Stimulated activated naive B cell treated with anti-CD40 and anti-IgM and Interleukin-4, amounts not matched to agents 10 μg/mL and 1 μg/mL and 100 μg/mL, for 72 hours (primary cell): ENCODE measurements at regions not wholly inside any gene's neighbourhood (a gene's known extent, or its start where the extent isn't known, plus 50 kb on each side); places are given as distances from the start of the nearest gene placed in this dataset.

Experiments used
- ATAC-seq, 2 donors: fragments of 150-1000 bp; cut with Tn5 transposase; replicated peaks; 2 replicates each; pipeline ENCODE4 v1.10.0; 2021; ENCODE audit warnings: moderate library complexity in 1 of 2
- DNase-seq: peaks from one replicate; pipeline ENCODE4 v3.0.0; 2021
- H3K27ac Mint-ChIP-seq: one replicate; pipeline ENCODE4 v1.8.0; 2022; ENCODE audit warnings: mild to moderate bottlenecking, mixed read lengths
- H3K27me3 Mint-ChIP-seq, 2 donors: one replicate each; pipeline ENCODE4 v1.8.0; 2022; ENCODE audit warnings: mixed read lengths in 2 of 2
- H3K36me3 Mint-ChIP-seq, 2 donors: one replicate each; pipeline ENCODE4 v1.8.0; 2022; ENCODE audit warnings: mixed read lengths in 2 of 2, mild to moderate bottlenecking in 1 of 2
- H3K4me1 Mint-ChIP-seq, 2 donors: one replicate each; pipeline ENCODE4 v1.8.0; 2022; ENCODE audit warnings: mixed read lengths in 2 of 2, mild to moderate bottlenecking in 1 of 2
- H3K4me3 Mint-ChIP-seq, 2 donors: one replicate each; pipeline ENCODE4 v1.8.0; 2022; ENCODE audit warnings: mild to moderate bottlenecking in 2 of 2, mixed read lengths in 2 of 2, moderate library complexity in 1 of 2
- H3K9me3 Mint-ChIP-seq, 2 donors: one replicate each; pipeline ENCODE4 v1.8.0; 2022; ENCODE audit warnings: mixed read lengths in 2 of 2, mild to moderate bottlenecking in 1 of 2

DNA sequence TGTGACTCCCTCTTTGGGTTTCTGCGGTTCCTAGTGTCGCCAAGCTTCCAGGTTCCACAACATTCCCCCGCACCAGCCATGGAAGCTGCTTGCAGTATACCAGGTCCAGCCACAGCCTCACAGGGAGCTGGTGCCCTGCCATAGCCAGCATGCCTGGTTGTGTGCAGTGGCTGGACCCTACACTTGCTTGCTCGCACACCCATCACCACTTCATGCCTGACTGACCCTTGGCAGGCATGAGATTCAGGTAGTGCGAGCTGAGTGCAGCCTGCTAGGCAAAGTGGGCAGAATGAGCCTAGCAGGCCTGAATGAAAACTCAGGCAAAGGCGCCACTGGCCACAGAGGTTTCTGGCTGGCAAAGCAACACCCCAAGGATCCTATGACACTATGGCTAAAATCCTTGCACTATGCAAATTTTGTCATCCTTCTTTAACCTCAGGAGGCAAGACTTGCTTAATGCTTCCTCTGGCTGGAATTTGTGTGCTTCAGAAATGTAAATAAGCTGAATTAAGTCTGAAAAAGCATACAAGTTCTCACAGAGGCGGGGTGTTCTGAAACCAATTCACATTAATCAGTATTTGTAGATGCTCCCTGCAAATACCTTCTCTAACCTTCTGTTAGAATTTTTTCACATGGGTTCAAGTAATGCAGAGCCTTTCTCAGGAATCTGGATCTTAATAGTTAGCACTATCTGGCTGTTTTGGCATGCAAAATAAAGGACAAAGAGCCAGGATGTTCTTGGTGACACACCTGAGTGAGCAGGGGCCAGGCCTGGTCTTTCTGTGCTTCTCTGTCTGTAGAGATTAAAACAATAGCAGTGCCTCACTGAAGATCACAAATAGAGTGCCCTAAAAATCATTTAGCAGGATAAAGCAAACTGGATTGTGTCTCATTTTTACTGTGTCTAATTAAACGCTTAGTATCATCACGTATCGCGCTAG is 256.9 kb downstream of the GPATCH2 start:
- no peak for DNase-seq
- Mint-ChIP-seq H3K4me3 (no peak overlapping the region), H3K36me3 (no peaks in the 10 kb centered on the region), H3K27ac (no peak overlapping the region), H3K4me1 (peaks cover 0 to 3% of the 10 kb centered on the region in 2 donors), H3K9me3 (peaks cover 5 to 11% of the 10 kb centered on the region in 2 donors), H3K27me3 (no peaks in the 10 kb centered on the region)
- no peak for ATAC-seq

DNA sequence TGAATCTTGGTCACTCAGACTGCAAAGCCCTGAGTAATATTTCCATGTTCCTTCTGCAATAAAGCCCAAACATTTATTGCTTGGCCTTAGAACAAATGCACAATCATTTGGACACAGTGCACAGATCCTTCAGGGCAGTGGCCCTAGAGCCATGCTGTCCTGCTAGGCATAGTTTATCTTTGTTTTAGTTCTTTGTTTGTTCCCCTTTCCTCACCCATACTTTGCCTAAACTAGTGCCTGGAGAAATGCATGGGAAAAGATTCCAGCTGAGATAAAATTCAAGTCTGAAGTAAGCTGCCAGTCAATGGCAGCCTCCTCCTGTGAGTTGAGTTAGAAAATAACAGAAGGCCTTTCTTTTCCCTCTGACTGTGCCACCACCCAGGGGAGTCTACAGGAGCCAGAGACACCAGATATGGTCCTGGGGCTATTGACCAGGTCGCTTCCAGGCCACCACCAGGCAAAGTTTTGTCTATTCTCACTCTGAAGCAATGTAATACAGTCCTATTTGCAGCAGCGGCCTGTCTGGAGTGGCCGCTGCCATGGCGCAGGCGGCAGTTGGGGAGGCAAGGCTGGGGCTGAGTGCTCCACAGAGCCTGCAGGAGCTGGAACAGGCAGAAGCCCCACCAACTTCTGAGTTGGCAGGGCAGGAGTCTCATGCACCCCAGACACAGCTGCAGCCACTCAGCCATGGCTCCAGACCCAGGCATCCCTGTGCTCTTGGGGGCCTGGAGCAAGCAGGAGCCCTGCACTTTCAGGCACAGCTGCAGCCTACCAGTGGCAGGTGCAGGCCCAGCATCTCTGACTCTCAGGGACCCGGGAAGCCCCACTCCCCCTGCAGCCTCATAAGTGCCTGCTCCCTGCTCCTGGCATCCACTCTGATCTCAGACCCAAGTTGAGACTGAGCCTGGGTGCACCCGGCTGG is 258.6 kb downstream of the GPATCH2 start:
- no peaks in the 10 kb centered on the region for H3K27me3 Mint-ChIP-seq
- no peak for DNase-seq
- peaks cover 3 to 5% of the 10 kb centered on the region in 2 donors for H3K9me3 Mint-ChIP-seq
- no peak overlapping the region for H3K4me3 Mint-ChIP-seq
- no peak for ATAC-seq
- H3K27ac Mint-ChIP-seq, result no peak overlapping the region
- H3K36me3 Mint-ChIP-seq, result no peaks in the 10 kb centered on the region
- H3K4me1 Mint-ChIP-seq, result peaks cover 0 to 3% of the 10 kb centered on the region in 2 donors

DNA sequence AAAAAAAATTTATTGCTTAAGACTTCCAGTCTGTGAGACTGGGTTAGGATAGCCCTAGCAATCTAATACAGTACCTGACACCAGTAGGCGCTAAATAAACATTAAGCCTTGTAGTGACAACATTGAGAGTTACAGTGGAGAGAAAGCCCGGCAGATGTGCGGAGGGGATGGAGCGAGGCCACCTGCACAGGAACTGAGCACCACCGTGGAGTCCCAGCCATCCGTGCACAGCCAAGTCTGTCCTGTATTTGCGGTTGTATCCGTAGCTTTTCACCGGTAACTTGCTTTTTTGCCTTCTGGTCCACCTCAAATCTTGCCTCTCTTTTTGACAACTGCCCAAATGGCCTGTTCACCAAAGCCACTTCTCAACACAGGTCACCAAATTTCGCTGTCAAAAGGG is 260.1 kb downstream of the GPATCH2 start:
- DNase-seq (no peak), ATAC-seq (no peak)
- Mint-ChIP-seq H3K27me3 (no peaks in the 10 kb centered on the region), H3K9me3 (peaks cover 0 to 3% of the 10 kb centered on the region in 2 donors), H3K4me3 (no peak overlapping the region), H3K27ac (no peak overlapping the region), H3K4me1 (peaks cover 0 to 3% of the 10 kb centered on the region in 2 donors), H3K36me3 (no peaks in the 10 kb centered on the region)

DNA sequence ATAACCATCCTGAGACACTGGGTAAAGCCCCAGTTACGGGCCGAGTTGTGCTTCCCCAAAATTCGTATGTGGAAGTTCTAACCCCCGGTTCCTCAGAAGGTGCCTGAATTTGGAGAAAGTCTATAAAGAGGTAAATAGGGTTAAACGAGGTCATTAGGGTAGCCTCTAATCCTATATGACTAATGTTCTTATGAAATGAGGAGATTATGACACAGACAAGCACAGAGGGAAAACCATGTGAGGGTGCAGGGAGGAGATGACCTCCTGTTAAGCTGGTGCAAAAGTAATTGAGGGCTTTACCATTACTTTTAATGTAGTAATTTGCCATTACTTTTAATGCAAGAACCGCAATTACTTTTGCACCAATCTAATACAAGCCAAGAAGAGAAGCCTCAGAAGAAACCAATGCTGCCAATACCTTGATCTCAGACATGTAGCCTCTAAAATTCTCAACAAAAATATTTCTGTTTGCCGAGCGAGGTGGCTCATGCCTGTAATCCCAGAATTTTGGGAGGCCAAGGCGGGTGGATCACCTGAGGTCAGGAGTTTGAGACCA is 260.8 kb downstream of the GPATCH2 start:
- Mint-ChIP-seq H3K27ac (no peak overlapping the region), H3K4me3 (no peak overlapping the region), H3K4me1 (peaks cover 0 to 3% of the 10 kb centered on the region in 2 donors), H3K36me3 (no peaks in the 10 kb centered on the region), H3K9me3 (peaks cover 0 to 3% of the 10 kb centered on the region in 2 donors), H3K27me3 (no peaks in the 10 kb centered on the region)
- ATAC-seq, result peak in 1 of 2 donors; percentile 51
- DNase-seq, result no peak

DNA sequence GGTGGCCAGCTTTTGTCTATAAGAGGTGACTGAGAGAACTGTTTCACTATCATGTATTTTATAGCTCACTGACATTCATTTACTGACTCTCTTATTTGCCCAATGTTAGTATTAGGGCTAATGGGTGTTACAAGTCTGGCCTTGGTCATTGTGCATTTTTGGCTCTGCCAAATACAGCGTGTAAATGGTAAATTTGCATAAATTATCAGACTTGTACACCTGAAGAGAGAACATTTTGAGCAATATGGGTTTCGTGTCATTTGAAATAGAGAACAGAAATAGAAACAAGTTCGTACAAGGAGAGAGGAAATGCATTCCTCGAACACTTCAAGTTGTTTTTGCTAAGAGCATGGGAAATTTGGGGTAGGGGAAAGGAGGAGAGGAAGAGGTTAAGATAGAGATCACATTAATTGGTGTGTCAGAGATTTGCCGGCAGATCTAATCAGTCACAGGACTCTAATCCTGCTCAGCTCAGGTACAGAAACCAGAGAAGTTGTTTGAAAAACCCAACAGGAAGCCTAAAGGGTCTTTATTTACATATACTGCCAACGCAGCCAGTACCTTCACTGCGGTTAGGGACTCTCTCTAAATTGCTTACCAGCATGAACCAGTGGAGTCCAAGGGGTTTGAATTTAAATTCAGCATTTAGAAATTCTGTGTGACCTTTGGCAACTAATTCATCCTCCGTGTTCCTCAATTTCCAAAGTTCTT is 261.5 kb downstream of the GPATCH2 start:
- Mint-ChIP-seq H3K27ac (no peak overlapping the region), H3K4me1 (peaks cover 0 to 3% of the 10 kb centered on the region in 2 donors), H3K27me3 (no peaks in the 10 kb centered on the region), H3K36me3 (no peaks in the 10 kb centered on the region), H3K4me3 (peak overlapping the region in 1 of 2 donors; percentile 0), H3K9me3 (peaks cover 0 to 3% of the 10 kb centered on the region in 2 donors)
- ATAC-seq, result peak; percentile 48 to 59
- no peak for DNase-seq

DNA sequence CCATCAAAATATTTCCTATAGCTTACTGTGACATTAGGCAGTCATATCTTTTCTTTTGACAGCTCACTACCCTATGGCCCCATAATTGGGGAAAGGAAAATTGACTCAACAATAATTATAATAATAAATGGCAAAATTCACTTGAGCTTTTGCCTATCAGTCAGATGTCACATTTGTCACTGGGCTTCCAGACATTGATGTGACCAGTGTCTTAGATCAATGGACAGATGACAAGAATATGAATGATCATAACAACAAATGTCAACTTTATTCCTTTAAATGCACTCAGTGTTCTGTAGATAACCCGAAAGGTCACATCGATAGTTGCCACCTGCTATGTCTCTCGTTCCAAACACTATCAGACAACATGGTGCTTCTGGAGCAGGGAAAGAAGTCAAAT is 266.7 kb downstream of the GPATCH2 start:
- DNase-seq (no peak), ATAC-seq (no peak)
- H3K9me3 Mint-ChIP-seq, result peaks cover 0 to 2% of the 10 kb centered on the region in 2 donors
- peaks cover 0 to under 1% of the 10 kb centered on the region in 2 donors for H3K4me1 Mint-ChIP-seq
- no peaks in the 10 kb centered on the region for H3K36me3 Mint-ChIP-seq
- H3K27me3 Mint-ChIP-seq, result no peaks in the 10 kb centered on the region
- no peak overlapping the region for H3K27ac Mint-ChIP-seq
- H3K4me3 Mint-ChIP-seq, result no peak overlapping the region

DNA sequence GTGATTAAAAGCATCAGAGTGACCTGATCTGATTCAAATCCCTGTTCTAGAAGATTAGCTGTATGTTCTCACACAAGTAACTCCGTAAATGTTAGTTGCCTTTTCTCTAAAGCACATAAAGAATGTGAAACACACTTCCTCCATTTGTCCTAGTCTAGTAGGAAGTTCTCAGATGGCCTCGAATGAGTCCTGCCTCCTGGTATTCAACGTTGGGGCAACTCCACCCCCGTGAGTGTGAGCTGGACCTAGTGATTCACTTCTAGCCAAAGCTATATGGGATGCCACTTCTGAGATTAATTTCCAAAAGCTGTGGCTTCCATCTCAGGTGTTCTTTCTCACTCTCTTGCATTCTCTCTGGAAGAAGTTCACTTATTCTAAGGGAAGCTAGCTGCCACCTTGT is 267.6 kb downstream of the GPATCH2 start:
- no peaks in the 10 kb centered on the region for H3K4me1 Mint-ChIP-seq
- DNase-seq, result no peak
- no peak overlapping the region for H3K4me3 Mint-ChIP-seq
- no peak overlapping the region for H3K27ac Mint-ChIP-seq
- H3K9me3 Mint-ChIP-seq, result peaks cover 0 to 2% of the 10 kb centered on the region in 2 donors
- no peaks in the 10 kb centered on the region for H3K36me3 Mint-ChIP-seq
- H3K27me3 Mint-ChIP-seq, result no peaks in the 10 kb centered on the region
- ATAC-seq, result no peak

DNA sequence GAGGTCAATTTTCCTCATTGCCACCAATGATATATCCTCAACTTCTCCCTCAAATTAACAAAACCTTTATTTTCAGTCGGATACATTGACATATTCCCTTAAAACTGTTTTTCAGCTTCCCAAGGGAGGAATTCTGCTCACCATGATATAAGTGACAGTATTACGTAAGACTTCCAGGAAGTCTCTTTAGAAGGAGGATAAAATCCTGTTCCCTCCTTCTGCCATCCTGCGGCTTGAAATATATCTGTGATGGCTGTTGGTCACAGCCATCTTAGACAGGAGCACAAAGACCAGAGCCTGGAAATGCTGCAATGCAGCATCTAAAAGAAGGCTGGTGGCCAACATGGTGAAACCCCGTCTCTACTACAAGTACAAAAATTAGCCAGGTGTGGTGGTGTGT is 270.4 kb downstream of the GPATCH2 start:
- Mint-ChIP-seq H3K27me3 (no peaks in the 10 kb centered on the region), H3K4me3 (no peak overlapping the region), H3K4me1 (no peaks in the 10 kb centered on the region), H3K9me3 (peaks cover 0 to 2% of the 10 kb centered on the region in 2 donors), H3K27ac (no peak overlapping the region), H3K36me3 (no peaks in the 10 kb centered on the region)
- DNase-seq (no peak), ATAC-seq (no peak)

DNA sequence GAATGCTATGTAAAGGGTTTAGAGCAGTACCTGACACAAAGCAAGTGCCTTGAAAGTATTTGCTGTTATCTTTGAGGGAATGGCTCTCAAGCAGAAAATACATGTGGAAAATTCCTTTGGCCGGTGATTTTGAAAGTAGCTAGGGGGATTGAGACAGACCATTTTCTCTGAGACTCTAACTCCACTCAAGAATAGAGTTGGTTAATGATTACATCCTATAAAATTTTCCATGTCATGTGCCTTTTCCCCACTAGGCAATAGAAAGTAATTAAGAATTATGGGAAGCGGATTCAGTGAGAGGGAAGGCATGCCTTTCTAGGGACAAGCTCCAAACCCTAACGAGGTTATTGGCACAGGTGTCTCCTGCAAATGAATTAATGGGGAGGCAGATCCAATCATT is 276.0 kb downstream of the GPATCH2 start:
- Mint-ChIP-seq H3K4me3 (no peak overlapping the region), H3K27ac (no peak overlapping the region), H3K4me1 (no peaks in the 10 kb centered on the region), H3K36me3 (no peaks in the 10 kb centered on the region), H3K9me3 (peaks cover 0 to 3% of the 10 kb centered on the region in 2 donors), H3K27me3 (no peaks in the 10 kb centered on the region)
- DNase-seq (no peak), ATAC-seq (no peak)

DNA sequence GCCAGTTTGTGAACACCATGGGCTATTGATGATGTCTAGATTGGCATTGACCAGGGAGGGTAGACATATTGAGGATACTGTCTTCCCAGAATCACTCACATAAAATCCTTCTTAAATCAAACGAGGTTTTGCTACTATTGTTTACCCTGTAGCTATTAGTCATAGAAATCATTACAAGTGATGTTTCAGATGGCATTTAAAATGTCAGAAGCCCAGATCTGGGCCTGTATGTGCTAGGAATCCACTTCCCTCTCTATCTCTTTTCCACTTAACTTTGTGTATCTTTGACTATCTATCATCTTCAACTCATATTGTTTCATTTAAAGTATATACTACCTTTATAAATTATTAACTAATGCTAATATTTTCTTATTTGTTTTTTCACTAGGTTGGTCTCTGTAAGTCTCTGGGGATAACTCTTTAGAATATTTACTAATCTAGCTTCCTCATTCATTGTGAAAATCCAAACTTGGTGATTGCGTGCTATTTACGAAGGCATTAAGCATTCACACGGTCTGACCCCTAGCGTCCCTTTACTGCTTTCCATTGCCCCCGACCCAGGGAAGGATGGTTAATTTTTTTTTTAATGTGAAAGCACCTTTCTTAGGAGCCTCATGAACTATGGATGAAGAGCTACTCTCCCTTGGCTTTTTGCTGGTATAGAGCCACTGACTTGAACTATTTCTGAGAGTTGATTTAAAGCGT is 281.8 kb downstream of the GPATCH2 start:
- no peaks in the 10 kb centered on the region for H3K4me1 Mint-ChIP-seq
- ATAC-seq, result no peak
- DNase-seq, result no peak
- no peak overlapping the region for H3K27ac Mint-ChIP-seq
- no peaks in the 10 kb centered on the region for H3K27me3 Mint-ChIP-seq
- H3K9me3 Mint-ChIP-seq, result peaks cover 0 to 8% of the 10 kb centered on the region in 2 donors
- no peak overlapping the region for H3K4me3 Mint-ChIP-seq
- H3K36me3 Mint-ChIP-seq, result no peaks in the 10 kb centered on the region

DNA sequence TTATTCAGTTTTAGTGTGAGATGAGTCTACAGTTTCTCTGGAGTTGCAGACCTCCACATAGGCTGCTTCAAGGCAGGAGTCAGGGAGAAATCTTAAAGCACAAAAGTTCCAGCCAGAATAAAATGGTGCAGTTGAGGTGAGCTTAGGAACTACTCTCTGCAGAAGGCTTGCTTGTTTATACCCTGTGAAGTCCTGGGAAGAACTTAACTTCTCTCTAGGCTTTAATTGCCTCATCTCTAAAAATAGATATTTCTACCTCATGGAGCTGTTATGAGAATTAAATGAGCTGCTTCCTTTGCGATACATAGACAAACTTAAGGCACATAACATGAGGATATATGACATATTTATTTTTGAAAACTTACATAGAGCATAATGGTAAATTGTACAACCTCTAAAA is 286.2 kb downstream of the GPATCH2 start:
- no peak for ATAC-seq
- H3K27ac Mint-ChIP-seq, result no peak overlapping the region
- H3K9me3 Mint-ChIP-seq, result peaks cover 0 to 9% of the 10 kb centered on the region in 2 donors
- no peak overlapping the region for H3K4me3 Mint-ChIP-seq
- peaks cover 0 to 4% of the 10 kb centered on the region in 2 donors for H3K27me3 Mint-ChIP-seq
- DNase-seq, result no peak
- no peaks in the 10 kb centered on the region for H3K36me3 Mint-ChIP-seq
- no peaks in the 10 kb centered on the region for H3K4me1 Mint-ChIP-seq

DNA sequence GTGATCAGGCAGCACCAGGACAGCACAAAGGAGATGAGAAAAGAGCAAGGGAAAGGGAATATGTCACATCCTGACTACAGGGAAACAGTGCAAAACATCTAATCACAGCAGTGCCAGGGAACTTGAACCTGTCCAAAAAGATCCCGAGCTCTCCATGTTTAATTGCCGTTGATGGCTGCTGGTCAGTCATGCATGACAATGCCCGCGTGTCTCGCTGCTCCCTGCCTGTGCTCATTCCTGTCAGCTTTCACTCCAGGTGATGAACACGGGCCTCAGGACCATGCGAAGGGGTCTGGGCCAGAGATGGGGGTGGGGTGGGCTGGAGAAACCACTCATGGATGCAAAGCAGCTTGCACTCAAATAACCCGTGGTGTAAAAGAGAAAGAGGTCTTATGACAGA is 287.0 kb downstream of the GPATCH2 start:
- ATAC-seq, result no peak
- Mint-ChIP-seq H3K36me3 (no peaks in the 10 kb centered on the region), H3K27me3 (peaks cover 0 to 4% of the 10 kb centered on the region in 2 donors), H3K27ac (no peak overlapping the region), H3K4me3 (no peak overlapping the region), H3K4me1 (no peaks in the 10 kb centered on the region), H3K9me3 (peaks cover 0 to 9% of the 10 kb centered on the region in 2 donors)
- no peak for DNase-seq

DNA sequence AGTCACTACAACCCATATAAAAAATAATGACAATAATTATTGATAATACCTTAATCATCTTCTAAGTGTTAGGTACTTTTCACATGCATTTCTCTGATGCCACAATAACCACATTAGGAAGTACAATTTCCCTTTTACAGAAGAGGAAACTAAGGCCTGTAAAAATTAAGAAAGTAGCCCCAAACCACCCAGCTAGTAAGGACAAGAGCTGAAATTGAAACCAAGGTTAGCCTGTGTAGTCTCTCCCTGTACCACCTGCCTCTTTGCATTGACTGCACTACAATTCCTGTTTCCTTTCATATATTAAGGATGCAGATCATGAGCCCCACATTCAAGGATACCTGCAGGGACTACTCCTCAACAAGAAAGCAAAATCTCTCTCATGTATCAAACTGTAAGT is 288.8 kb downstream of the GPATCH2 start:
- no peak overlapping the region for H3K4me3 Mint-ChIP-seq
- H3K36me3 Mint-ChIP-seq, result no peaks in the 10 kb centered on the region
- H3K27ac Mint-ChIP-seq, result no peak overlapping the region
- H3K9me3 Mint-ChIP-seq, result peaks cover 0 to 9% of the 10 kb centered on the region in 2 donors
- H3K27me3 Mint-ChIP-seq, result peaks cover 0 to 4% of the 10 kb centered on the region in 2 donors
- ATAC-seq (no peak), DNase-seq (no peak)
- no peaks in the 10 kb centered on the region for H3K4me1 Mint-ChIP-seq
